Pancreas (tissue), 10 donors: ENCODE measurements at regions not wholly inside any gene's neighbourhood (a gene's known extent, or its start where the extent isn't known, plus 50 kb on each side); places are given as distances from the start of the nearest gene placed in this dataset.
A peak's percentile ranks its signal among the peaks of the same experiment; 100 is the strongest.

Experiments used
- ATAC-seq, 4 donors: fragments of 200-7000 bp; cut with Tn5 transposase; one replicate each; pipeline versions ENCODE4 v1.8.0 to v1.9.1; 2020; ENCODE audit warnings: mild to moderate bottlenecking in 4 of 4, moderate library complexity in 4 of 4
- DNase-seq, 6 donors: peaks; one replicate each; pipeline ENCODE4 v3.0.0-alpha.2; 2020
- FAIRE-seq: peaks from 2 replicates; lab custom pipeline; 2012; peaks lifted over from hg19 to GRCh38; lab: Jason Lieb, UNC
- H3K27ac ChIP-seq, 4 donors: fragments of 200-600 bp; sonication (generic); 1 replicate in 3 of 4; 2 replicates in 1 of 4; pipeline versions ENCODE4 v1.5.0 to v1.8.0; 2020
- H3K27me3 ChIP-seq, 4 donors: fragments of 200-600 bp; one replicate each; pipeline ENCODE4 v1.8.0; 2021
- H3K36me3 ChIP-seq, 3 donors: fragments of 200-600 bp; sonication (generic) in 1 of 3; one replicate each; pipeline versions ENCODE4 v1.5.0 to v1.8.0; 2020 to 2021
- H3K4me1 ChIP-seq, 3 donors: fragments of 200-600 bp; one replicate each; pipeline ENCODE4 v1.8.0; 2021
- H3K4me3 ChIP-seq, 4 donors: fragments of 200-600 bp; sonication (generic) in 2 of 4; one replicate each; pipeline versions ENCODE4 v1.5.0 to v1.8.0; 2020 to 2021
- H3K9me3 ChIP-seq, 4 donors: fragments of 200-600 bp; one replicate each; pipeline ENCODE4 v1.8.0; 2021
- WGBS, 2 donors: extraction: QIAGEN DNeasy Blood & Tissue Kit; methylation state at CpG; one replicate each; pipeline ENCODE4 v1.1.7; 2013; 5-methylcytosine and 5-hydroxymethylcytosine counted together
- intact Hi-C, 3 donors: fragments of 100-400 bp; cut with DNase I; formaldehyde crosslinking; loops; one replicate each; pipeline versions ENCODE4 v1.11.1 to v1.14.2; 2022
- TF ChIP-seq, protein P1 (sequence below), 4 donors: fragments of 200-600 bp; sonication (generic) in 3 of 4; IDR thresholded peaks; one replicate each; pipeline versions ENCODE4 v1.5.0 to v1.8.0; 2021; ENCODE audit warnings: antibody characterized with exemption in 4 of 4
- donor health status: healthy with polysubstance abuse.
- donor health status: DM: no; HTN: no; CAD: no; lungs with moderate emphysema.
- donor health status: DM: no; HTN: no; CAD: no.
- donor health status: control.
- donor health status: control.
- donor health status: Bipolar disorder and iron deficiency.
- donor health status: DM: yes; HTN: yes; CAD: no.
- donor health status: DM: no; HTN: no; CAD: no.
- donor health status: DM: no; HTN: no; CAD: no.
- donor health status: DM: yes; HTN: yes; CAD: no.

DNA sequence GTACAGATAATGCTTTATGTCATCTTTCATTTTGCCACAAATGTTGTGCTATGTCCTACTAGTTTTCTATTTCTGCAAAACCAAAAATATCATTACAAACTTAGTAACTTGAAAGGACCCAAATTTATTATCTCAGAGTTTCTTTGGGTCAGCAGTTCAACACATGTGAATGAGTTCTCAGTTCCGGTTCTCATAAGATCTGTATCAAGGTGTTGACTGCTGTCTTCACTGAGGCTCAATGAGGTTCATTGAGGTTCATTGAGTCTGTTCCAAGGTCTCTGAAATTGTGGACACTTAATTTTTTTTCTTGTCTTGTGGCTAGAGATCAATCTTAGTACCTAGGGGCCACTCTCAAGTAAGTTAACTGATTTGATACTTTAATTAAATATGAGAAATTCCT is 525.1 kb upstream of the BRINP3 start:
- intact Hi-C loops, result no loop called here
- ATAC-seq, result no peak
- no peak for FAIRE-seq

DNA sequence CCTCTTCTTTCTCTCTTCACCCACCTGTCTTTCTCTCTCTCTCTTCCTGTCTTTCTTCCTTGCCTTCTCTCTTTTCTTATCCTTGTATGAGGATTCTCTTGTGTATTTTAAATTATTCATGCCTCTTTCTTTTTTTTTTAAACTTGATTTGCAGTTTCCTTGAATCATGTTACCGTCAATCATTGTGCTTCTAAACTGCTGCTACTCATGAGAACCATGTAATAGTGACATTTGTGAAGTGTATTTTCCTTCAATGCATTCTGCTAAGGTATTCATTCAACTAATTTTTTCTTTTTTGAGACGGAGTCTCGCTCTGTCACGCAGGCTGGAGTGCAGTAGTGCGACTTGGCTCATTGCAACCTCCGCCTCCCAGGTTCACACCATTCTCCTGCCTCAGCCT is 539.1 kb upstream of the BRINP3 start:
- Histone ChIP-seq H3K27me3 (no peaks in the 10 kb centered on the region), H3K36me3 (no peaks in the 10 kb centered on the region), H3K4me1 (no peaks in the 10 kb centered on the region), H3K4me3 (no peak overlapping the region), H3K9me3 (no peaks in the 10 kb centered on the region), H3K27ac (no peak overlapping the region)
- WGBS, 2 donors, result 63 to 88% methylated on average over 6 of the region's 6 CpGs
- intact Hi-C loops, result no loop called here
- DNase-seq (no peak), ATAC-seq (no peak), FAIRE-seq (no peak)
- TF ChIP-seq, protein P1, sequence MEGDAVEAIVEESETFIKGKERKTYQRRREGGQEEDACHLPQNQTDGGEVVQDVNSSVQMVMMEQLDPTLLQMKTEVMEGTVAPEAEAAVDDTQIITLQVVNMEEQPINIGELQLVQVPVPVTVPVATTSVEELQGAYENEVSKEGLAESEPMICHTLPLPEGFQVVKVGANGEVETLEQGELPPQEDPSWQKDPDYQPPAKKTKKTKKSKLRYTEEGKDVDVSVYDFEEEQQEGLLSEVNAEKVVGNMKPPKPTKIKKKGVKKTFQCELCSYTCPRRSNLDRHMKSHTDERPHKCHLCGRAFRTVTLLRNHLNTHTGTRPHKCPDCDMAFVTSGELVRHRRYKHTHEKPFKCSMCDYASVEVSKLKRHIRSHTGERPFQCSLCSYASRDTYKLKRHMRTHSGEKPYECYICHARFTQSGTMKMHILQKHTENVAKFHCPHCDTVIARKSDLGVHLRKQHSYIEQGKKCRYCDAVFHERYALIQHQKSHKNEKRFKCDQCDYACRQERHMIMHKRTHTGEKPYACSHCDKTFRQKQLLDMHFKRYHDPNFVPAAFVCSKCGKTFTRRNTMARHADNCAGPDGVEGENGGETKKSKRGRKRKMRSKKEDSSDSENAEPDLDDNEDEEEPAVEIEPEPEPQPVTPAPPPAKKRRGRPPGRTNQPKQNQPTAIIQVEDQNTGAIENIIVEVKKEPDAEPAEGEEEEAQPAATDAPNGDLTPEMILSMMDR (IDR thresholded peaks at IDR 0.05), result no peak

More for the DNA sequence above, 525.1 kb upstream of the BRINP3 start:
- WGBS, 2 donors, result 82 to 85% methylated on average over 1 of the region's 1 CpG
- H3K9me3 ChIP-seq, result no peaks in the 10 kb centered on the region
- H3K4me1 ChIP-seq, result no peaks in the 10 kb centered on the region
- H3K36me3 ChIP-seq, result no peaks in the 10 kb centered on the region
- H3K4me3 ChIP-seq, result no peak overlapping the region
- TF ChIP-seq, protein P1 (IDR thresholded peaks at IDR 0.05), result no peak
- DNase-seq, result no peak
- H3K27me3 ChIP-seq, result no peaks in the 10 kb centered on the region
- no peak overlapping the region for H3K27ac ChIP-seq

DNA sequence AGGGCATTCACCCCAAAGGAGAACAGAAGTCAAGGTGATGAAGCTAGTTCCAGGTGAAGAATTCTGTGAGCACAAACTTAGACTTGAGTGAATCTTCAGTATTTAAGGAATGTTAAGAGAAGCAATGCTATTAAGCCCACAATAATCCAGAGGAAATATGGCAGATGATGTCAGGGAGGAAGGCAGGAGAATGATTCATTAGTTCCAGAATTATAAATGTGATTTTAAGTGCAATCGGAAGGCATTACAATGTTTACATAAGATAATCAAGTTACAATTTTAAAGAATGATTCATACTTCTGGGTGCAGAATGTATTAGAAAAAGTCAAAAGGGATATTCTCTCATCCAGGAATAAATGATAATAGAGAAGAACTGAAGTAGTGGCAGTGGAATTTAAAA is 545.2 kb upstream of the BRINP3 start:
- Histone ChIP-seq H3K9me3 (no peaks in the 10 kb centered on the region), H3K36me3 (no peaks in the 10 kb centered on the region), H3K4me1 (no peaks in the 10 kb centered on the region), H3K27ac (no peak overlapping the region), H3K27me3 (no peaks in the 10 kb centered on the region), H3K4me3 (no peak overlapping the region)
- no peak for DNase-seq
- TF ChIP-seq, protein P1 (IDR thresholded peaks at IDR 0.05), result no peak
- ATAC-seq, result no peak
- intact Hi-C loops, result no loop called here
- 26 to 44% methylated on average over 1 of the region's 1 CpG for WGBS, 2 donors
- FAIRE-seq, result no peak

DNA sequence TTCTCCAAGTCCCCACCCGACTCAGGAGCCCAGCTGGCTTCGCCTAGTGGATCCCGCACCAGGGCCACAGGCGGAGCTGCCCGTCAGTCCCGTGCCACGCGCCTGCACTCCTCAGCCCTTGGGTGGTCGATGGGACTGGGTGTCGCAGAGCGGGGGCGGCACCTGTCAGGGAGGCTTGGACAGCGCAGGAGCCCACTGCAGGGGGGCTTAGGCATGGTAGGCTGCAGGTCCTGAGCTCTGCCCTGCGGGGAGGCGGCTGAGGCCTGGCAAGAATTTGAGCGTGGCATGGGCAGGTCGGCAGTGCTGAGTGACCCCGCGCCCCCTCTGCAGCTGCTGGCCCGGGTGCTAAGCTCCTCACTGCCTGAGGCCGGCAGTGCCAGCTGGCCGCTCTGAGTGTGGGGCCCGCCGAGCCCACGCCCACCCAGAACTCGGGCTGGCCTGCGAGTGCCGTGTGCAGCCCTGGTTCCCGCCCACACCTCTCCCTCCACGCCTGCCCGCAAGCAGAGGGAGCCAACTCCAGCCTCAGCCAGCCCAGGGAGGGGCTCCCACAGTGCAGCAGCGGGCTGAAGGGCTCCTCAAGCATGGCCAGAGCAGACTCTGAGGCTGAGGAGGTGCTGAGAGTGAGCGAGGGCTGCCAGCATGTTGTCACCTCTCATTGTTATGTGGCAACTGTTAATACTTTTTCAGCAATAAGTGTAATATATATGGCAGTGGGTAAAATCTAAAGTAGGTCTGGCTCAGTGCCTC is 548.4 kb upstream of the BRINP3 start:
- Histone ChIP-seq H3K4me1 (no peaks in the 10 kb centered on the region), H3K9me3 (no peaks in the 10 kb centered on the region), H3K27ac (no peak overlapping the region), H3K4me3 (no peak overlapping the region), H3K27me3 (no peaks in the 10 kb centered on the region), H3K36me3 (no peaks in the 10 kb centered on the region)
- TF ChIP-seq, protein P1 (IDR thresholded peaks at IDR 0.05), result no peak
- ATAC-seq (no peak), DNase-seq (peak in 3 of 6 donors; percentile 9 to 69 (median 51)), FAIRE-seq (no peak)
- 90% methylated on average over 33 of the region's 33 CpGs for WGBS, 2 donors
- intact Hi-C loops, result no loop called here

DNA sequence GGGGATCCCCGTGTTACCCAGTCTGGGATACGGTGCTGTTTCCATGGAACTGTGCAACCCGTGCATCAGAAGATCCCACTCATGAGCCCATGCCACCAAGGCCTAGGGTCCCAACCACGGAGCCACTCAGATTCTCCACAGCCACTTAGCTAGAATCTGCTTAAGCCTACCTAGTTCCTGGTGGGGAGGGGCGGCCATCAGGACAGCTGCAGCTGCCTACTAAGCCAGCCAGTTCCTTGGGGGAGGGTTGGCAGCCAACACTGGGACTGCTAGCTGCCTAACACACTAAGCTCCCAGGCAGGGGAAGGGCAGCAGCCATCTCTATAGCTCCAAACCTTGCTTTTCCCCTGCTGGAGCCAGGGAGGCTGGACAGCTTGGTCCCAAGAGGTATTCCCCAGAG is 549.2 kb upstream of the BRINP3 start:
- H3K4me1 ChIP-seq, result no peaks in the 10 kb centered on the region
- no peaks in the 10 kb centered on the region for H3K27me3 ChIP-seq
- TF ChIP-seq, protein P1 (IDR thresholded peaks at IDR 0.05), result no peak
- no peak overlapping the region for H3K4me3 ChIP-seq
- ATAC-seq (no peak), FAIRE-seq (no peak), DNase-seq (peak in 1 of 6 donors; percentile 28)
- 59 to 73% methylated on average over 5 of the region's 5 CpGs for WGBS, 2 donors
- H3K27ac ChIP-seq, result no peak overlapping the region
- H3K36me3 ChIP-seq, result no peaks in the 10 kb centered on the region
- no peaks in the 10 kb centered on the region for H3K9me3 ChIP-seq
- intact Hi-C loops, result no loop called here
